GM12878 (cell line): ENCODE measurements at regions not wholly inside any gene's neighbourhood (a gene's known extent, or its start where the extent isn't known, plus 50 kb on each side); places are given as distances from the start of the nearest gene placed in this dataset.

Experiments
- CTCF ChIP-seq, 3 experiments: IDR thresholded peaks in 2 of 3; conservative IDR thresholded peaks in 1 of 3; 2 replicates each; pipeline ENCODE4 v1.5.1; 2011; ENCODE audit warnings: low read depth in 3 of 3, low read length in 3 of 3, mild to moderate bottlenecking in 3 of 3, control low read depth in 2 of 3, moderate library complexity in 2 of 3, inconsistent platforms in 1 of 3, mixed read lengths in 1 of 3; ENCODE audit not compliant: control insufficient read depth in 2 of 3, insufficient read depth in 1 of 3; ENCODE audit errors: extremely low read depth in 1 of 3
- EZH2 ChIP-seq: IDR thresholded peaks from 2 replicates; pipeline ENCODE4 v1.6.1; 2012; ENCODE audit warnings: low read depth, mild to moderate bottlenecking, control low read depth, inconsistent platforms, low read length, borderline replicate concordance; ENCODE audit not compliant: control insufficient read depth
- IRF3 ChIP-seq: fragments of 450-650 bp; IDR thresholded peaks from 2 replicates; pipeline ENCODE4 v1.6.1; 2014; ENCODE audit warnings: mild to moderate bottlenecking
- NFYA ChIP-seq: IDR thresholded peaks from 2 replicates; pipeline ENCODE4 v1.6.1; 2011; ENCODE audit warnings: low read depth, mild to moderate bottlenecking, low read length, improper control_type of control experiment, borderline replicate concordance
- POLR2A ChIP-seq: IDR thresholded peaks from 2 replicates; pipeline ENCODE4 v1.6.1; 2011; ENCODE audit warnings: low read depth, mild to moderate bottlenecking, low read length
- TCF12 ChIP-seq: IDR thresholded peaks from 2 replicates; pipeline ENCODE4 v1.6.1; 2011; ENCODE audit warnings: low read depth, mild to moderate bottlenecking, low read length
- USF1 ChIP-seq: IDR thresholded peaks from 2 replicates; pipeline ENCODE4 v1.6.1; 2011; ENCODE audit warnings: borderline replicate concordance, low read depth, mild to moderate bottlenecking, moderate library complexity, mixed read lengths, low read length; ENCODE audit not compliant: insufficient read depth; ENCODE audit errors: extremely low read length
- ZBED1 ChIP-seq: IDR thresholded peaks from 2 replicates; pipeline ENCODE4 v1.6.1; 2016; ENCODE audit warnings: borderline replicate concordance
- ZBTB33 ChIP-seq: fragments of 450-650 bp; IDR thresholded peaks from 2 replicates; pipeline ENCODE4 v1.6.1; 2017; ENCODE audit warnings: mild to moderate bottlenecking
- ZNF24 ChIP-seq: fragments of 450-650 bp; IDR thresholded peaks from 2 replicates; pipeline ENCODE4 v1.6.1; 2017; ENCODE audit warnings: antibody characterized with exemption, mild to moderate bottlenecking

- TF ChIP-seq ZNF24 = no peak
- no peak for TF ChIP-seq POLR2A
- TF ChIP-seq USF1 = no peak
- TF ChIP-seq ZBED1 = no peak
- TF ChIP-seq CTCF (IDR thresholded peaks at IDR 0.05 in 2 of 3, conservative IDR thresholded peaks at IDR 0.05 in 1 of 3; ENCODE audit: control insufficient read depth in 2 of 3, extremely low read depth in 1 of 3, insufficient read depth in 1 of 3, low read depth in 3 of 3, low read length in 3 of 3) = no peak
- no peak for TF ChIP-seq NFYA
- TF ChIP-seq ZBTB33 = no peak
- TF ChIP-seq TCF12 = no peak
- TF ChIP-seq IRF3 = no peak
- TF ChIP-seq EZH2 = no peak
Observed at GRCh38 chr7:155220903-155221302, 76.8 kb upstream of the INSIG1 start.
